Nucleus accumbens (tissue), 56 donors: ENCODE measurements at regions not wholly inside any gene's neighbourhood (a gene's known extent, or its start where the extent isn't known, plus 50 kb on each side); places are given as distances from the start of the nearest gene placed in this dataset.
"Not testable (repeated sequence)": the region's sequence is repeated elsewhere in the genome, so short reads cannot be mapped to it uniquely, and the experiment has no call there.

Experiments
- DNase-seq, 56 donors: peaks; one replicate each; lab custom pipeline; 2025; lab: John Stamatoyannopoulos, UW

DNA sequence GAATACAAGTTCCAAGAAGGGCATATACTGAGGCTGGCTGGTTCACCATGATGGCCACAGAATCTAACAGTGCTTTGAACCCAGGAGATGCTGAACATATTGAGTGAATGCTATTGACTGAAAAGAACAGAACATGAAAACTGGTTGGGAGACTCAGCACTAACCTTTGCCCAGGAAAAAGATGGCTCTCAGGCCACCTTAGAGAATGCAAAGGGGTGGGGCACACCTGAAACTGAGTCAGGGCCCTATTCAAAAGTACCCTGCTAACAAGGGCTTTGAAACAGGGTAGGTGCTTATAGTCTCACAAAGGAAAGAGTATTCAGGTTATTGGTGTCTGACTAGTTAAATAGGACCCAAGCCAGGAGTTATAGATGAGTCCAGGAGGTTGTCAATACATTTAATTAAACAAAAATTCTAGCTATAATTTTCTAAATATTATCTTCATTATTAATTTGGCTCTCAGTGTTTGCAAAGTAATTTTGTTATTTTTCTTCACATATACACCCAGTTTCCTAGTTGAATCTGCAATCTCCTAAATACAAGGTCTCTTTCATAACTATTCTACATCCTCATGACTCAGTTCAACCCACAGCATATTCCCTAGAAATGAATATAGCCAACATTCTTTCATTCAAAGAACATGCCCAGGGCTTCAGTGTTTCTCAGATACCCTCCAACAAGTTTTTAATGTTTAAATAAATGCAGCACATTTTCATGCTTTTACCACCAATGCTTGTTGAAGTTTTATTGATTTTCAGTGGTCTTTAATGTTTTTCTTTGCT is 144.2 kb upstream of the RAPGEF2 start:
- no peak for DNase-seq

DNA sequence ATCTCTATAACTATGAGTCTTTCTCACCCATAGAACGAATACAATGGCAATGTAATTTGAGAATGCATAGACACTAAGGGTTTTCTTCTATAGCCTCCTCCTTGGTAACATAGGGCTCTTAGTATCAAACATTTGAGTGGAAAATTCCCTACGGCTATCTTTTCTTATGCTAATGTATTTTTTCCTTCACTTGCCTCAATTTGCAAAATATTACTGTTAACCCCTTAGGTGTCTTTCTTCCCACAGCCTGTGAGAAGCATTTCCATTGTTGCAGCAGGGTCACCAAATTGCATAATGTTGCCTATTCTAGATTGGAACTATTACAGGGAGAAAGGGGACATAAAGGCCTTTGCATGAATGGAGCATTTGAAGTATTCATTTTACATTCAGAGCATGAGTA is 140.5 kb upstream of the RAPGEF2 start:
- no peak for DNase-seq

DNA sequence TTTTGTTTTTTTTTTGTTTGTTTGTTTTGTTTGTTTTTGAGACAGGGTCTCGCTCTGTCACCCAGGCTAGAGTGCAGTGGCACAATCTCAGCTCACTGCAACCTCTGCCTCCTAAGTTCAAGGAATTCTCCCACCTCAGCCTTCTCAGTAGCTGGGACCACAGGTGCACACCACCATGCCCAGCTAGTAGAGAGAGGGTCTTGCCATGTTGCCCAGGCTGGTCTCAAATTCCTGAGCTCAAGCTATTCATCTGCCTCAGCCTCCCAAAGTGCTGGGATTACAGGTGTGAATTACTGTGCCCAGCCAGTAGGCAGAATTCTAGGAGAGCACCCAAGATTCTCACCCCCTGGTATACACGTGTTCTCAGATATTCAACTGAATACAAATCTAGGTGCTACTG is 139.6 kb upstream of the RAPGEF2 start:
- not testable (repeated sequence) for DNase-seq

DNA sequence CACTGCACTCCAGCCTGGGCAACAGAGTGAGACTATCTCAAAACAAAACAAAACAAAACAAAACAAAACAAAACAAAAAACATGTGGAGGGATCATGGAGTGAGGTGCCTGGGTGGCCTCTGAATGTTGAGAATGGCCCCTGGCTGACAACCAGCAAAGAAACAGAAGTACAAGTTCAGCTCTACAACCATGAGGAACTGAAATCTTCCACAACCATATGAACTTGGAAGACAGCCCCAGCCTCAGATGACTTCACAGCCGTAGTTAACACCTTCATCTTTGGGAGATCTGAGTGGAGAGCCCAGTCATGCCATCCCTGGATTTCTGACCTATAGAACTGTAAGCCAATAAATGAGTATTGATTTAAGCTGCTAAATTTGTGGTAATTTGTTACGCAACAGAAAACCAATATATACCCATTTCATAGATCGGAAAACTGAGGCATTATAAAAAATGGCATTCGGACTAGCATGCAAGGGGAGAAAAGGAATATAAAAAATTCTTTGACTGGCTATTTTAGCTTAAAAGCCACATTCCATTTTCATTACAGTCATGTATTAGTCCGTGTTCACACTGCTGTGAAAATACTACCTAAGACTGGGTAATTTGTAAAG is 138.7 kb upstream of the RAPGEF2 start:
- DNase-seq = no peak

DNA sequence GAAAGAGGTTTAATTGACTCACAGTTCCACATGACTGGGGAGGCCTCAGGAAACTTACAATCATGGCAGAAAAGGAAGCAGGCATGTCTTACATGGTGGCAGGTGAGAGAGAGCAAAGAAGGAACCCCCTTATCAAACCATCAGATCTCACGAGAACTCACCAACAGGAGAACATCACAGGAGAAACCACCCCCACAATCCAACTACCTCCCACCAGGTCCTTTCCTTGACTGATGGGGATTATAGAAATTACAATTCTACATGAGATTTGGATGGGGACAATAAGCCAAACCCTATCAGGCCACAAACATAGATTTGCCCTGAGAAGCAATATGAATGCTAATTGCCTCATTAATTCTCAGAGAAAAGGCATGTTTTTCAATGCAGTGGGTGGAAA is 138.2 kb upstream of the RAPGEF2 start:
- DNase-seq = no peak

DNA sequence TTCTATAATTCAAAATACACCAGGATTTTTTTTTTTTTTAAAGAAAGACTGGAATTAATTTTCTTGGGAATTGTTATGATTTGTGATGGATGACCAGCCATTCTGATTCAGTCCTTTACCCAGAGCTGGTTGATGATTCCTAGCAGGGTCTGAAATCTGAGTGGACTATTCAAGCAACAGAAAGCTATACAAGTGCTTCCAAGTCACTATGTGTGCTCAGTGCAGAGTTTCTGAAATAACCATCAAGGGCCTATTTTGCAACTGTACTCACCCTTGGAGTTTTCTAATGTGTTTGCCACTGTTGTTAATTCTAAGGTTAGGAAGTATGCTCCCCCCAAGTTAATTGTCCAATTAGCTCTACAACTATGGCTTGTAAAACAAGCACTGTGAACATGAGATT is 137.7 kb upstream of the RAPGEF2 start:
- no peak for DNase-seq

DNA sequence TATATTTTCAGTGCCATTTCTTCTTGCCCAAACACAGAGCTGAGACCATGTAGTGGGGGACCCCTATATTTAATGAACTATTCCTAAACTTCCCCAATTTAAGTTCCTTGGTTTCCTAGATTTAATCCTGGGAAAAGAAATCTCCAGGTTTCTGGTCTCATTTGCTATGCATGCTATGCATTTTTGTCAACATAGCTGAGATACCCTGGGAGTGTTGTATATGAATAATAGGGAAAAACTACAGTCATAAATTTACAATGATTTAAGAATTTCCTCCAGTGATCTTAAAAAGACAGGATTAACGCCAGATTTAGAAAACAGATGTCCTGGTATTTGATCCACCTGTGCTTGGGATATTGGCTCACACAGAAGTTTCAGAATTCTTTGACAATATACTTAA is 136.8 kb upstream of the RAPGEF2 start:
- no peak for DNase-seq

DNA sequence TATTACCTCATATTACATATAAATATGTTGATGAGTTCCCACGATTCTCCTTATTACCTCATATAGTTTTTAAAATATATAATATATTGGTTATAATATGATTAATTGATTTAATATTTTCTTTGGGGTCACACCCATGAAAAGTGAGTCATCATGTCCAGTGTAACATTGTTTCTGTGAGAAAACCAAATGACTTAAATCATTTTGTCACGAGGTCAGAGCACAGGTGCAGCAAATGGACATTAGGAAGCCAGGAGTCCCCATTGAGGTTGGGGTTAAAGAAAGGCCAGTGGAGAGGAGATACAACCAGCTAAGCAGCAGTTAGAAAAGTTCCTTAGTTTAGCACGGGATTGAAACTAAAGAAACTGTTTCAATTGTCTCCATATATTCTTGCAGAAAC is 133.9 kb upstream of the RAPGEF2 start:
- no peak for DNase-seq

DNA sequence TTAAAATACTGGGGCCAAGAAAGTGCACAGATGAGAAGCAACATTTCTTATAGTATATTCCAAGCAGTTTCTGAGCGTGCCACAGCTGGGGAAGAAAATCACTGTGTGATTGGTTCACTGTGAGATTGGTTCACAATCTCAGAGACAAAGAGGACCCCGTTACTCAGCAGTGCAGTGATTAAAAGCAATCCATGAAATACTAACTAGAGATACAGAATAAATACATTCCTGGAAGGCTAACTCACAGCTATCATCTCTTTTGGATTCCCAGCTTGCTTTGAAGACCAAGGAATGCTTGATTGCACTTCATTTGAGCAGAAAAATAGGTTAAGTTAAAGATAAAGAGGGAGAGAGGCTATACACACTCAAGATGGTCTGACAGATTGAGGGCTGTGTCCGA is 132.1 kb upstream of the RAPGEF2 start:
- DNase-seq = no peak

DNA sequence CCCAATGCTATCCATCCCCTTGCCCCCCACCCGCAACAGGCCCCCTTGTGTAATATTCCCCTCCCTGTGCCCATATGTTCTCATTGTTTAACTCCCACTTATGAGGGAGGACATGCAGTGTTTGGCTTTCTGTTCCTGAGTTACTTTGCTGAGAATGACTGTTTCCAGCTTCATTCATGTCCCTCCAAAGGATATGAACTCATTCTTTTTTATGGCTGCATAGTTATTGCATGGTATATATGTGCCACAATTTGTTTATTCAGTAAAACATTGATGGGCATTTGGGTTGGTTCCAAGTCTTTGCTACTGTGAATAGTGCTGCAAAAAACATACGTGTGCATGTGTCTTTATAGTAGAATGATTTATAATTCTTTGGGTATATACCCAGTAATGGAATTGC is 128.4 kb upstream of the RAPGEF2 start:
- not testable (repeated sequence) for DNase-seq

DNA sequence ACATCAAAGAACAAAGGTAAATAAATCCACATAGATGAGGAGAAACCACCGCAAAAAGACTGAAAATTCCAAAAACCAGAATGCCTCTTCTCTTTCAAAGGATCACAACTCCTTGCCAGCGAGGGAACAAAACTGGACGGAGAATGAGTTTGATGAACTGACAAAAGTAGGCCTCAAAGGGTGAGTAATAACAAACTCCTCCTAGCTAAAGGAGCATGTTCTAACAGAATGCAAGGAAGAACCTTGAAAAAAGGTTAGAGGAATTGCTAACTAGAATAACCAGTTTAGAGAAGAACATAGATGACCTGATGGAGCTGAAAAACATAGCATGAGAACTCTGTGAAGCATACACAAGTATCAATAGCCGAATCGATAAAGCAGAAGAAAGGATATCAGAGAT is 122.2 kb upstream of the RAPGEF2 start:
- DNase-seq = not testable (repeated sequence)

DNA sequence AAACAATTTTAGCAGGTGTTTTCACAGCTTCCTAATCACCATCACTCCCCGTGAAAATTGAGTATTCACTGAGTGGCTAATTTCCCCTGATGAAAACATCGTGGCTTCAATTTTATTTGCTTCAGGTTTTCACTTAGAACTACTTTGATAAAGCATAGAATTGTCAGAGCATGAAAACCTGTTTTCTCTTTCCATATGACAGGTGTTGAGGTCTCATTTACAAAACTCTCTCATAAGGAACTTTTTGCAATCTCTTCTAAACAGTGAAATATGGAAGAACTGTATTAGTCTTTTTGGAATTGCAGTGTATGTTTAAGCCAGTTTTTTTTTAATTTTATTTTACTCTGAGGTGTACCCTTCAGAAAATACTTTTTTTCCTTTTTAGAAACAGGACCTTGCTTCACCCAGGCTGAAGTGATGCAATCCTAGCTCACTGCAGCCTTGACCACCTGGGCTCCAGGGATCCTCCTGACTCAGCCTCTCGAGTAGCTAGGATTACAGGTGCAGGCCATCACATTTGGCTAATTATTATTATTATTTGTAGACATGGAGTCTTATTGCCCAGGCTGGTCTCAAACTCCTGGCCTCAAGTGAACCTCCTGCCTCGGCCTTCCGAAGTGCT is 111.2 kb upstream of the RAPGEF2 start:
- DNase-seq = no peak

DNA sequence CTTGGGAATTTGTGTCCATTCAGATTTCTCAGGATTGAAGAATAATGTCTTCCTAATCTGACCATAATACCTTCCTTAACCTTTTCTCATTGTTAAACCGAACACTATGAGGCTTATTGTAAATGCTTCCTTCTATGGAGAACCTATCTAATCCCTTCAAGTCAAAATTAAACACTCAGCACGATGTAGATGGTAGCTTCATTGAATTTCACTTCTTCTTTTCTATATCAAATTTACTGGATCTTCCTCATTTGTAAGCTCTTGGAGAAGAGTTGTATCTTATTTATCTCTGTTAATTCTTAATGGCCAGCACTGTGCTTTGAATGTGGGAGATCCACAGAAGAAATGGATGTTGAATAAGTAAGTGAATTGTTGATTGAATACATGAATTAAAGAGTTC is 109.0 kb upstream of the RAPGEF2 start:
- DNase-seq = no peak

DNA sequence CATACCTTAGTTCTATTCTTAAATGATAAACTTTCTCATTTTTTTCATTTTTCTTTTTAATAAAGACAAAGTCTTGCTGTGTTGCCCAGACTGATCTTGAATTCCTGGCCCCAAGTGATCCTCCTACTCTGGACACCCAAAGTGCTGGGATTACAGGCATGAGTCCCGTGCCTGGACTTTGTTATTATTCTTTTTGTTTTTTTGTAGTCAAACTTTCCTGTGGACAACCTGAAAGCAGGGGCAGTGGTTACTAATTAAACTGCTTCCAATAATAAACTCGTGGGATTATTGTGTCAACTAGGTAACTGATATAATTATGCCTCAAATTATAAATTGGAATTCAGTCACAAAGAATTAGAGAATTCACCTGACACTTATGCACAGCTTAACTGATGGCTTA is 107.8 kb upstream of the RAPGEF2 start:
- no peak for DNase-seq

DNA sequence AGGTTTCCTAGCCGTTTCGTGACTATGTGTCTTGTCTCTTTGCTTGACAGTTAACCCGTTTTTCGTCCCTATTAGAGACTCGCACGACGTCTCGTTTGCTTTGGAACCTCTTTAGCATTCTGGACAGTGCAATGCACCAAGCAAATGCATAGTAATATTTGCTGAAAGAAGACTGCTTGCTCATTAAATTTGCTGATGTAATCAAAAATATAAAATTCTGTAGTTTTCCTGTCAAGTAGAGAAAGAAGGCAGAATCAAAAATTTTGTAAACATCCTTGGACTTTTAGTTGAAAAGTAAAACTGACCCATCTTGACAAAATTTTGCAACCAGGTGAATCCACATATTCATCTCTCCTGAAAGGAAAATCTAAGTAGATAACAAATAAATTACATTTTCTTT is 106.9 kb upstream of the RAPGEF2 start:
- no peak for DNase-seq

DNA sequence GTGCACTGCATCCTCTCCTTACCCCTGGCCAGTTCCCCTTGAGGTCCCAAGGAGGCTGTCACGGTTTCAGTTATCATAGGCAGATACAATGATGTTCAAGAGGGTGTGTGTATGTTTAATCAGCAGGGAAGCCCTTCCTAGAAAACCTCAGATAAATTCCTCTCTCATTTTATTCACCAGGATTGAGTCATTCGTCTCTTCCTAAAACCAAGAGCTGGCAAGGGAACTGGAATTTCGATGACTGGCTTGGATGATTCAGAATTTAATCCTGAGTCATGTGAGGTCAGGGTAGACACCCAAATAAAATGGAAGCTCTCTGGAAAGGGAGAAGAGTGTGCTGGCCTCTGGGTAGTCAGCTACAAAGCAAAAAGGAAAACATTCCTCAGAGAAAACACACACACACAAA is 106.2 kb upstream of the RAPGEF2 start:
- no peak for DNase-seq

DNA sequence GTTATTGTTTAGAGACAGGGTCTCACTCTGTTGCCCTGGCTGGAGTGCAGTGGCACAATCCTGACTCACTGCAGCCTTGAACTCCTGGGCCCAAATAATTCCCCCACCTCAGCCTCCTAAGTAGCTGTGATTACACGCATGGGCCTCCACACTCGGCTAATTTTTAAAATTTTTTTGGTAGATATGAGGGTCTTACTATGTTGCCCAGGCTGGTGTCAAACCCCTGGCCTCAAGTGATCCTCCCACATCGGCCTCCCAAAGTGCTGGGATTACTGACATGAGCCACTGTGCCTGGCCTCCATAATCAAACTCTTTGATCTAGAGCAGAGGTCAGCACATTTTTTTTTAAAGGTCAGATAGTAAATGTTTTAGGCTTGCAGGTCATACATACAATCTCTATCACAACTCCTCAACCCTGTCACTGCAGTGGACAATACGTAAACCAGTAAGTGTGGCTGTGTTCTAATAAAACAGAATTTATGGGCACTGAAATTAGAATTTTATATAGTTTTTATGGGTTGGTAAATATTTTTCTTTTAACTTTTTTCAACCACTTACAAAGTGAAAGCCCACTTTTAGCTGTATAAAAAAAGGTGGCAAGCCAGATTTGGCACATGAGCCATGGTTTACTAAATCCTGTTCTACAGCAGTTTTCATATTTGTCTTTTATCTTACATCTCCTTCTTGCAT is 105.1 kb upstream of the RAPGEF2 start:
- no peak for DNase-seq

DNA sequence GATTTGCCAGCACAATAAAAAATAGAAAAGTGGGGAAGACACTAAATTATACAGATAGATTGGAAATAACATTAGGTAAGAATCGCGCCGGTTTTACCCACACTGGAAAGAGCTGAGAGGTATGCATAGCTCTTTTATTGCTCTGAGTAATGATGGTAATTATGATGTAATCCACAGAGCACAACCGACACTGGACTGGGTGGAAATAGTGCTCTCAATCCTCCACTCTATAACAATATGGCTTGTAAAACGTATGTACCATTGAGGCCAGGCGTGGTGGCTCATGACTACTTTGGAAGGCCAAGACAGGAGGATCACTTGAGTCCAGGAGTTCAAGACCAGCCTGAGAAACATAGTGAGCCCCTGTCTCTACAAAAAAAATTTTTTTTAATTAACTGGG is 104.3 kb upstream of the RAPGEF2 start:
- no peak for DNase-seq

DNA sequence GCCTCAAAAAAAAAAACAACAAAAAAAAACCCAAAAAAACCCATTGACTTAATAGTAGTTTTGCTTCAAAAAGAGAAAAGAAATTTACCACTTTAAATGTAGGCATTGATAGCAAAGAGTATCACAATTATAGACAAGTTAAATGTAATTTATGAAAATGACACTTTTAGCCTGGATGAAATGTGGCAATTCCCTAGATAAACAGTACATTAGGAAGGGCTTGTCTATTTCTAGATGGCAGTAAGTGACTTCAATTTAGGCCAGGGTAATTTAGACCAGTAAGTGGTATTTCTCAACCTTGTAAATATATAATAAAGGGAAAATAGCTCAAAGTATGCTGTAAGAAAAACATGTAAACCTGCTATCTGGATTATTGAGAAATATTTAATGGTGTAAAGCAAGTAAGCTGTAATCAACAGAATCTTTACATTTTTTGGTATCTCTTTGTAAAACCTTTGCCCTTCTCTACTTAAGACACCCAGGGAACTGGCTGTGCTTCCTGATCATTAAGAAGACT is 103.7 kb upstream of the RAPGEF2 start:
- DNase-seq = no peak

DNA sequence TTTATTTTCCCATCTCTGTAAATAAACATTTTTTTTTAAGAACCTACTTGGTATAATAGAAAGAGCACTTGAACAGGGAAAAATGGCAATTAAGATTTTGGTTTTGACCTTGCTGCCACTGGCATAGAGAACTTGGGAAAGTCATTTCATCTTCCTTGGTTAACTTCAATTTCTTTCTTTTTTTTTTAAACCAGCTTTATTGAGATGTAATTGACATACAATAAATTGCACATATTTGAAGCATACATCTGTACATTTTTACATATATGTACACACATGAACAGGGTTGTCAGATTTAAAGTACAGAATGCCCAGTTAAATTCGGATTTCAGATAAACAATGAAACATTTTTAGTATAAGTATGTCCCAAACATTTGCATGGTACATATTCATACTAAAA is 103.0 kb upstream of the RAPGEF2 start:
- no peak for DNase-seq

DNA sequence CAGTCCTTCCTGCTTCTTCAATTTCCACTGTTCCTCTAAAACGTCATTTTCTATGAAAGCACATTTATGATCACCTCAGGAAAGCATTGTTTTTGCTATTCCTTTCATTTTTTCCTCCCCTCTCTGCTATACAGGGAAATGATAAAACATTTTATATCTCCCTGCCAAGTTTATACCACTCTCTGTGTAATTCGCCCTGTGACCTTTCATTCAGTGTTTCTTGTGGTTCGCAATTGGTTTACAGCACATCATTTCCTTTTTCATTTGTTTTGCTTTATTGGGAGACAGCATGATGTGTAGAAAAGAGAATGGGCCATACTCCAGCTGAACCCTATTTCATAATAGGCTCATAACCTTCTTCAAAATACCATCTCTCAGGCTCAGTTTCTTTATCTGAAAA is 99.9 kb upstream of the RAPGEF2 start:
- DNase-seq = no peak
